Type B pancreatic cell (in vitro differentiated cells): ENCODE measurements at regions not wholly inside any gene's neighbourhood (a gene's known extent, or its start where the extent isn't known, plus 50 kb on each side); places are given as distances from the start of the nearest gene placed in this dataset.

Experiments used
- DNase-seq: peaks from one replicate; pipeline ENCODE4 v3.0.0; 2021; ENCODE audit warnings: mixed read lengths; ENCODE audit not compliant: unreplicated experiment; ENCODE audit errors: extremely low spot score
- H3K27ac Mint-ChIP-seq: 2 replicates; pipeline ENCODE4 v1.8.0; 2021; ENCODE audit warnings: mild to moderate bottlenecking, mixed read lengths
- H3K27me3 Mint-ChIP-seq: 2 replicates; pipeline ENCODE4 v1.8.0; 2021; ENCODE audit warnings: mixed read lengths
- H3K36me3 Mint-ChIP-seq: 2 replicates; pipeline ENCODE4 v1.8.0; 2021; ENCODE audit warnings: mixed read lengths
- H3K4me1 Mint-ChIP-seq: one replicate; pipeline ENCODE4 v1.8.0; 2021; ENCODE audit warnings: mixed read lengths; ENCODE audit not compliant: unreplicated experiment
- H3K4me3 Mint-ChIP-seq: 2 replicates; pipeline ENCODE4 v1.8.0; 2021; ENCODE audit warnings: mild to moderate bottlenecking, mixed read lengths
- H3K9me3 Mint-ChIP-seq: 2 replicates; pipeline ENCODE4 v1.8.0; 2021; ENCODE audit warnings: mixed read lengths
- CTCF ChIP-seq: fragments of 200-600 bp; sonication (generic); conservative IDR thresholded peaks from 2 replicates; pipeline ENCODE4 v1.5.0; 2021; ENCODE audit warnings: antibody characterized with exemption, mild to moderate bottlenecking

GRCh38 chr2:155727187-155727895 is 605.2 kb downstream of the NR4A2 start:
- Mint-ChIP-seq H3K36me3 (no peaks in the 10 kb centered on the region), H3K9me3 (no peaks in the 10 kb centered on the region), H3K4me1 (peaks cover 7% of the 10 kb centered on the region), H3K27me3 (peaks cover 6% of the 10 kb centered on the region), H3K4me3 (peak overlapping the region; percentile 37), H3K27ac (no peak overlapping the region)
- DNase-seq: no peak
- TF ChIP-seq CTCF: no peak

- Mint-ChIP-seq H3K36me3 (no peaks in the 10 kb centered on the region), H3K9me3 (no peaks in the 10 kb centered on the region), H3K27ac (no peak overlapping the region), H3K4me3 (no peak overlapping the region), H3K27me3 (no peaks in the 10 kb centered on the region), H3K4me1 (peaks cover 3% of the 10 kb centered on the region)
- no peak for TF ChIP-seq CTCF
- no peak for DNase-seq
Observed at GRCh38 chr2:155722290-155722689, 610.2 kb downstream of the NR4A2 start.

GRCh38 chr2:155715705-155716104 is 616.8 kb downstream of the NR4A2 start:
- TF ChIP-seq CTCF: no peak
- H3K36me3 Mint-ChIP-seq: no peaks in the 10 kb centered on the region
- H3K4me1 Mint-ChIP-seq: no peaks in the 10 kb centered on the region
- no peaks in the 10 kb centered on the region for H3K9me3 Mint-ChIP-seq
- no peak overlapping the region for H3K27ac Mint-ChIP-seq
- no peaks in the 10 kb centered on the region for H3K27me3 Mint-ChIP-seq
- DNase-seq: no peak
- H3K4me3 Mint-ChIP-seq: no peak overlapping the region

GRCh38 chr2:155714983-155715382 is 617.5 kb downstream of the NR4A2 start:
- Mint-ChIP-seq H3K27me3 (no peaks in the 10 kb centered on the region), H3K4me1 (no peaks in the 10 kb centered on the region), H3K36me3 (no peaks in the 10 kb centered on the region), H3K27ac (no peak overlapping the region), H3K4me3 (no peak overlapping the region), H3K9me3 (no peaks in the 10 kb centered on the region)
- no peak for DNase-seq
- no peak for TF ChIP-seq CTCF

GRCh38 chr2:155708071-155708470 is 624.5 kb downstream of the NR4A2 start:
- TF ChIP-seq CTCF: no peak
- DNase-seq: no peak
- Mint-ChIP-seq H3K4me1 (no peaks in the 10 kb centered on the region), H3K9me3 (no peaks in the 10 kb centered on the region), H3K36me3 (no peaks in the 10 kb centered on the region), H3K4me3 (no peak overlapping the region), H3K27ac (no peak overlapping the region), H3K27me3 (no peaks in the 10 kb centered on the region)
